ENCODE measurements at regions not wholly inside any gene's neighbourhood (a gene's known extent, or its start where the extent isn't known, plus 50 kb on each side); places are given as distances from the start of the nearest gene placed in this dataset.

GRCh38 chr2:237251986-237252385 lies 162.0 kb downstream of the COL6A3 start:
- no peak for DNase-seq

GRCh38 chr2:237253046-237253702 lies 160.8 kb downstream of the COL6A3 start:
- no peak for DNase-seq

- no peak for DNase-seq
Observed at GRCh38 chr2:237254369-237254861, 159.5 kb downstream of the COL6A3 start.

- no peak for DNase-seq
Observed at GRCh38 chr2:237254911-237255578, 158.9 kb downstream of the COL6A3 start.

GRCh38 chr2:237256887-237257286 lies 157.1 kb downstream of the COL6A3 start:
- DNase-seq: no peak

- no peak for DNase-seq
Observed at GRCh38 chr2:237257471-237257951, 156.5 kb downstream of the COL6A3 start.

GRCh38 chr2:237258116-237258515 lies 155.8 kb downstream of the COL6A3 start:
- no peak for DNase-seq

GRCh38 chr2:237258615-237259014 lies 155.3 kb downstream of the COL6A3 start:
- no peak for DNase-seq

GRCh38 chr2:237259201-237259600 lies 154.8 kb downstream of the COL6A3 start:
- DNase-seq: no peak

GRCh38 chr2:237260039-237260620 lies 153.8 kb downstream of the COL6A3 start:
- no peak for DNase-seq

- DNase-seq: no peak
Observed at GRCh38 chr2:237260686-237261085, 153.3 kb downstream of the COL6A3 start.

- no peak for DNase-seq
Observed at GRCh38 chr2:237261327-237261726, 152.6 kb downstream of the COL6A3 start.

- DNase-seq: no peak
Observed at GRCh38 chr2:237262838-237263771, 150.9 kb downstream of the COL6A3 start.

GRCh38 chr2:237264480-237265219 lies 149.3 kb downstream of the COL6A3 start:
- DNase-seq: no peak

GRCh38 chr2:237268004-237268708 lies 145.8 kb downstream of the COL6A3 start:
- DNase-seq: no peak

- no peak for DNase-seq
Observed at GRCh38 chr2:237269138-237269875, 144.7 kb downstream of the COL6A3 start.

GRCh38 chr2:237270520-237270919 lies 143.4 kb downstream of the COL6A3 start:
- DNase-seq: no peak

GRCh38 chr2:237271698-237272652 lies 142.0 kb downstream of the COL6A3 start:
- no peak for DNase-seq

All from GDM1 (cell line).